Testis (tissue), 2 donors: ENCODE measurements at regions not wholly inside any gene's neighbourhood (a gene's known extent, or its start where the extent isn't known, plus 50 kb on each side); places are given as distances from the start of the nearest gene placed in this dataset.

ENCODE experiments used
- DNase-seq: peaks from one replicate; pipeline ENCODE4 v3.0.0-alpha.2; 2019
- H3K27ac ChIP-seq, 2 donors: fragments of 200-600 bp; sonication (generic); one replicate each; pipeline ENCODE4 v1.5.1; 2019
- H3K27me3 ChIP-seq: fragments of 200-600 bp; sonication (generic); one replicate; pipeline ENCODE4 v1.5.1; 2019
- H3K36me3 ChIP-seq: fragments of 200-600 bp; sonication (generic); one replicate; pipeline ENCODE4 v1.5.1; 2017; ENCODE audit warnings: low read depth; ENCODE audit errors: missing control alignments
- H3K4me1 ChIP-seq: fragments of 200-600 bp; sonication (generic); one replicate; pipeline ENCODE4 v1.5.1; 2019
- H3K4me3 ChIP-seq, 2 donors: fragments of 200-600 bp; sonication (generic); one replicate each; pipeline ENCODE4 v1.5.1; 2017 to 2019
- H3K9me3 ChIP-seq: fragments of 200-600 bp; sonication (generic); one replicate; pipeline ENCODE4 v1.5.1; 2017
- CTCF ChIP-seq, 3 experiments: fragments of 450-650 bp in 2 of 3; fragments of 200-600 bp in 1 of 3; sonication (generic) in 1 of 3; IDR thresholded peaks; one replicate each; pipeline ENCODE4 v1.5.1; 2016 to 2019; ENCODE audit warnings: antibody characterized with exemption in 3 of 3, mild to moderate bottlenecking in 2 of 3, moderate library complexity in 1 of 3
- POLR2A ChIP-seq: fragments of 450-650 bp; IDR thresholded peaks from one replicate; pipeline ENCODE4 v1.6.1; 2017; ENCODE audit warnings: antibody characterized with exemption, mild to moderate bottlenecking, moderate library complexity
- WGBS, 2 donors: methylation state at CpG; one replicate each; pipeline ENCODE4 v1.1.5; 2018; 5-methylcytosine and 5-hydroxymethylcytosine counted together
- intact Hi-C: fragments of 100-400 bp; cut with DNase I; formaldehyde crosslinking; loops from one replicate; pipeline ENCODE4 v1.15.1; 2023; ENCODE audit warnings: low total_unique reads

- H3K4me3 ChIP-seq, result no peak overlapping the region
- H3K9me3 ChIP-seq, result no peaks in the 10 kb centered on the region
- no peak for TF ChIP-seq POLR2A
- no peak for TF ChIP-seq CTCF (IDR thresholded peaks at IDR 0.05)
- no peaks in the 10 kb centered on the region for H3K36me3 ChIP-seq
- intact Hi-C loops, result no loop called here
- H3K27ac ChIP-seq, result no peak overlapping the region
- no peaks in the 10 kb centered on the region for H3K4me1 ChIP-seq
- WGBS, 2 donors, result 59 to 60% methylated on average over 7 of the region's 7 CpGs
- no peaks in the 10 kb centered on the region for H3K27me3 ChIP-seq
- no peak for DNase-seq
Observed at GRCh38 chr18:26689226-26689879, 141.0 kb upstream of the KCTD1 start.

GRCh38 chr18:26686532-26686931 is 138.2 kb upstream of the KCTD1 start:
- TF ChIP-seq POLR2A (no peak), CTCF (IDR thresholded peaks at IDR 0.05) (no peak)
- H3K27ac ChIP-seq, result no peak overlapping the region
- H3K27me3 ChIP-seq, result no peaks in the 10 kb centered on the region
- WGBS, 2 donors, result 65 to 72% methylated on average over 3 of the region's 3 CpGs
- no peaks in the 10 kb centered on the region for H3K4me1 ChIP-seq
- no peak for DNase-seq
- H3K36me3 ChIP-seq, result no peaks in the 10 kb centered on the region
- H3K4me3 ChIP-seq, result no peak overlapping the region
- intact Hi-C loops, result no loop called here
- no peaks in the 10 kb centered on the region for H3K9me3 ChIP-seq

GRCh38 chr18:26685438-26686157 is 137.2 kb upstream of the KCTD1 start:
- Histone ChIP-seq H3K9me3 (no peaks in the 10 kb centered on the region), H3K27me3 (no peaks in the 10 kb centered on the region), H3K36me3 (no peaks in the 10 kb centered on the region), H3K4me3 (no peak overlapping the region), H3K4me1 (no peaks in the 10 kb centered on the region), H3K27ac (no peak overlapping the region)
- TF ChIP-seq CTCF (IDR thresholded peaks at IDR 0.05) (no peak), POLR2A (no peak)
- intact Hi-C loops, result no loop called here
- no peak for DNase-seq
- 75 to 91% methylated on average over 5 of the region's 5 CpGs for WGBS, 2 donors

- DNase-seq, result no peak
- TF ChIP-seq CTCF (IDR thresholded peaks at IDR 0.05), result no peak
- no peak for TF ChIP-seq POLR2A
- Histone ChIP-seq H3K27ac (no peak overlapping the region), H3K27me3 (no peaks in the 10 kb centered on the region), H3K4me1 (no peaks in the 10 kb centered on the region), H3K4me3 (no peak overlapping the region), H3K9me3 (no peaks in the 10 kb centered on the region), H3K36me3 (no peaks in the 10 kb centered on the region)
- intact Hi-C loops, result no loop called here
- 89 to 92% methylated on average over 1 of the region's 1 CpG for WGBS, 2 donors
Observed at GRCh38 chr18:26677957-26678356, 129.6 kb upstream of the KCTD1 start.

GRCh38 chr18:26667046-26667445 is 118.7 kb upstream of the KCTD1 start:
- Histone ChIP-seq H3K9me3 (no peaks in the 10 kb centered on the region), H3K27ac (no peak overlapping the region), H3K4me1 (no peaks in the 10 kb centered on the region), H3K4me3 (no peak overlapping the region), H3K36me3 (no peaks in the 10 kb centered on the region), H3K27me3 (no peaks in the 10 kb centered on the region)
- TF ChIP-seq POLR2A (no peak), CTCF (IDR thresholded peaks at IDR 0.05) (no peak)
- WGBS, 2 donors, result 71 to 79% methylated on average over 2 of the region's 2 CpGs
- intact Hi-C loops, result no loop called here
- DNase-seq, result no peak
